Stimulated activated CD4-positive, alpha-beta T cell treated with anti-CD3 and anti-CD28 coated beads, Interleukin-4, amount 100 ng/mL, for 48 hours (primary cell): ENCODE measurements at regions not wholly inside any gene's neighbourhood (a gene's known extent, or its start where the extent isn't known, plus 50 kb on each side); places are given as distances from the start of the nearest gene placed in this dataset.

Source experiments
- DNase-seq, 2 donors: peaks; one replicate each; pipeline ENCODE4 v3.0.0-alpha.2; 2020; ENCODE audit warnings: low read depth in 2 of 2

- no peak for DNase-seq
Measured at GRCh38 chr11:130737041-130737830, 179.0 kb downstream of the SNX19 start.

- DNase-seq, result no peak
Measured at GRCh38 chr11:130737866-130738431, 178.3 kb downstream of the SNX19 start.

- DNase-seq, result no peak
Measured at GRCh38 chr11:130738611-130739010, 177.7 kb downstream of the SNX19 start.

- DNase-seq, result no peak
Measured at GRCh38 chr11:130740819-130741218, 175.5 kb downstream of the SNX19 start.

GRCh38 chr11:130744794-130745193, 171.5 kb downstream of the SNX19 start:
- no peak for DNase-seq

GRCh38 chr11:130749216-130749615, 167.1 kb downstream of the SNX19 start:
- no peak for DNase-seq

- DNase-seq, result no peak
Measured at GRCh38 chr11:130760515-130761125, 155.7 kb downstream of the SNX19 start.

- DNase-seq, result no peak
Measured at GRCh38 chr11:130761560-130762220, 154.6 kb downstream of the SNX19 start.

- no peak for DNase-seq
Measured at GRCh38 chr11:130762638-130763037, 153.6 kb downstream of the SNX19 start.

- DNase-seq, result no peak
Measured at GRCh38 chr11:130763087-130763980, 152.9 kb downstream of the SNX19 start.

- no peak for DNase-seq
Measured at GRCh38 chr11:130765406-130765805, 150.9 kb downstream of the SNX19 start.

- no peak for DNase-seq
Measured at GRCh38 chr11:130765951-130766649, 150.2 kb downstream of the SNX19 start.

GRCh38 chr11:130766650-130767565, 149.4 kb downstream of the SNX19 start:
- DNase-seq, result no peak

- no peak for DNase-seq
Measured at GRCh38 chr11:130769782-130770535, 146.3 kb downstream of the SNX19 start.

GRCh38 chr11:130771708-130772107, 144.6 kb downstream of the SNX19 start:
- no peak for DNase-seq

- DNase-seq, result no peak
Measured at GRCh38 chr11:130772266-130773227, 143.7 kb downstream of the SNX19 start.

- DNase-seq, result no peak
Measured at GRCh38 chr11:130773244-130773820, 142.9 kb downstream of the SNX19 start.

GRCh38 chr11:130774703-130775102, 141.6 kb downstream of the SNX19 start:
- DNase-seq, result no peak
